ENCODE measurements at regions not wholly inside any gene's neighbourhood (a gene's known extent, or its start where the extent isn't known, plus 50 kb on each side); places are given as distances from the start of the nearest gene placed in this dataset.

- no peak for DNase-seq (ENCODE audit: low spot score)
- TF ChIP-seq CTCF (IDR thresholded peaks at IDR 0.05), result no peak
- no peak for ATAC-seq (ENCODE audit: low FRiP score)
Measured at GRCh38 chr11:70547821-70548670, 149.7 kb downstream of the CTTN start.

- TF ChIP-seq CTCF (IDR thresholded peaks at IDR 0.05), result no peak
- ATAC-seq (ENCODE audit: low FRiP score) (no peak), DNase-seq (ENCODE audit: low spot score) (no peak)
Measured at GRCh38 chr11:70548976-70549375, 150.6 kb downstream of the CTTN start.

- DNase-seq (ENCODE audit: low spot score), result no peak
- no peak for ATAC-seq (ENCODE audit: low FRiP score)
- no peak for TF ChIP-seq CTCF (IDR thresholded peaks at IDR 0.05)
Measured at GRCh38 chr11:70549386-70549785, 151.1 kb downstream of the CTTN start.

GRCh38 chr11:70549796-70550195, 151.5 kb downstream of the CTTN start:
- TF ChIP-seq CTCF (IDR thresholded peaks at IDR 0.05), result no peak

GRCh38 chr11:70550456-70551195, 152.3 kb downstream of the CTTN start:
- ATAC-seq (ENCODE audit: low FRiP score), result no peak
- TF ChIP-seq CTCF (IDR thresholded peaks at IDR 0.05), result no peak
- no peak for DNase-seq (ENCODE audit: low spot score)

More at GRCh38 chr11:70549796-70550195, 151.5 kb downstream of the CTTN start:
- ATAC-seq (ENCODE audit: low FRiP score) (no peak), DNase-seq (ENCODE audit: low spot score) (no peak)

- ATAC-seq (ENCODE audit: low FRiP score), result no peak
- TF ChIP-seq CTCF (IDR thresholded peaks at IDR 0.05), result no peak
- no peak for DNase-seq (ENCODE audit: low spot score)
Measured at GRCh38 chr11:70551351-70552166, 153.2 kb downstream of the CTTN start.

Data from omental fat pad (tissue), 3 donors.